Skeletal muscle tissue (tissue), 3 donors: ENCODE measurements at regions not wholly inside any gene's neighbourhood (a gene's known extent, or its start where the extent isn't known, plus 50 kb on each side); places are given as distances from the start of the nearest gene placed in this dataset.

Source experiments
- H3K27ac ChIP-seq: one replicate; pipeline ENCODE4 v1.7.0; 2013; ENCODE audit warnings: mild to moderate bottlenecking, low read depth, low read length, inconsistent platforms
- H3K27me3 ChIP-seq, 3 donors: one replicate each; pipeline ENCODE4 v1.7.0; 2013; ENCODE audit warnings: low read length in 3 of 3; ENCODE audit not compliant: control insufficient read depth in 3 of 3, insufficient read depth in 3 of 3
- H3K36me3 ChIP-seq, 3 donors: one replicate each; pipeline ENCODE4 v1.7.0; 2013; ENCODE audit warnings: low read length in 3 of 3; ENCODE audit not compliant: control insufficient read depth in 3 of 3, insufficient read depth in 3 of 3
- H3K4me1 ChIP-seq, 3 donors: one replicate each; pipeline ENCODE4 v1.7.0; 2013; ENCODE audit warnings: low read length in 3 of 3, mild to moderate bottlenecking in 3 of 3; ENCODE audit not compliant: control insufficient read depth in 3 of 3, insufficient read depth in 3 of 3
- H3K4me3 ChIP-seq, 3 donors: one replicate each; pipeline ENCODE4 v1.7.0; 2013; ENCODE audit warnings: low read length in 3 of 3
- H3K9ac ChIP-seq, 3 donors: one replicate each; pipeline ENCODE4 v1.7.0; 2013; ENCODE audit warnings: low read length in 3 of 3, mild to moderate bottlenecking in 3 of 3, moderate library complexity in 2 of 3, low read depth in 1 of 3
- H3K9me3 ChIP-seq, 3 donors: one replicate each; pipeline ENCODE4 v1.7.0; 2013; ENCODE audit warnings: low read length in 3 of 3; ENCODE audit not compliant: control insufficient read depth in 3 of 3
- donor health status: Osteomylitis.

GRCh38 chr21:32909393-32909792, 116.3 kb upstream of the OLIG2 start:
- Histone ChIP-seq H3K27me3 (peaks cover 0 to 3% (median 0%) of the 10 kb centered on the region in 3 donors), H3K9ac (no peak overlapping the region), H3K4me3 (no peak overlapping the region), H3K9me3 (no peaks in the 10 kb centered on the region), H3K27ac (no peak overlapping the region), H3K36me3 (no peaks in the 10 kb centered on the region), H3K4me1 (no peaks in the 10 kb centered on the region)

GRCh38 chr21:32914424-32915039, 111.2 kb upstream of the OLIG2 start:
- peaks cover 0 to 4% (median 2%) of the 10 kb centered on the region in 3 donors for H3K4me1 ChIP-seq
- peaks cover 0 to 4% (median 2%) of the 10 kb centered on the region in 3 donors for H3K27me3 ChIP-seq
- H3K27ac ChIP-seq = no peak overlapping the region
- peaks cover 0 to 6% (median 0%) of the 10 kb centered on the region in 3 donors for H3K9me3 ChIP-seq
- no peak overlapping the region for H3K9ac ChIP-seq
- no peaks in the 10 kb centered on the region for H3K36me3 ChIP-seq
- no peak overlapping the region for H3K4me3 ChIP-seq

DNA sequence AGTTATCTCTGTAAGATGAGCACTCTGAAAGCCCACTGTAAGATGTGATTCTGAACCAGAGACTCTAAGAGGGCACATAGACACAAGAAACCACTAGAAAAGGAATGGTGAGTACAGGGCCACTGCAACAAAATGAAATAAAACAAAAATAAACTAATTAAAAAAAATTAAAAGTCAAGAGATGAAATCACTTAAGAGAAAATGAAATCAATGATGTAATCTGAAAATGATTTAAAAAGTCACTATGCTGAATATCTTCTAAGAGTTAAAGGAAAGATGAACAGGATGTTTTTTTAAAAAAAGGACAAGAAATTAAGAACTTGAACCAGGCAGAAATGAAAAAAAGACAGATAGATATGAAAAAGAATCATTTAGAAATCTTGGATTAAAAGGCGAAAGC, 110.6 kb upstream of the OLIG2 start:
- Histone ChIP-seq H3K4me1 (peaks cover 0 to 4% (median 2%) of the 10 kb centered on the region in 3 donors), H3K9me3 (peaks cover 0 to 6% (median 0%) of the 10 kb centered on the region in 3 donors), H3K4me3 (no peak overlapping the region), H3K36me3 (no peaks in the 10 kb centered on the region), H3K27me3 (peaks cover 0 to 4% (median 2%) of the 10 kb centered on the region in 3 donors), H3K27ac (no peak overlapping the region), H3K9ac (no peak overlapping the region)

- Histone ChIP-seq H3K4me3 (no peak overlapping the region), H3K4me1 (peaks cover 0 to 4% (median 2%) of the 10 kb centered on the region in 3 donors), H3K27ac (no peak overlapping the region), H3K9ac (no peak overlapping the region), H3K9me3 (peaks cover 0 to 6% (median 0%) of the 10 kb centered on the region in 3 donors), H3K36me3 (no peaks in the 10 kb centered on the region), H3K27me3 (peaks cover 0 to 4% (median 2%) of the 10 kb centered on the region in 3 donors)
Measured at GRCh38 chr21:32916088-32916487, 109.6 kb upstream of the OLIG2 start.

DNA sequence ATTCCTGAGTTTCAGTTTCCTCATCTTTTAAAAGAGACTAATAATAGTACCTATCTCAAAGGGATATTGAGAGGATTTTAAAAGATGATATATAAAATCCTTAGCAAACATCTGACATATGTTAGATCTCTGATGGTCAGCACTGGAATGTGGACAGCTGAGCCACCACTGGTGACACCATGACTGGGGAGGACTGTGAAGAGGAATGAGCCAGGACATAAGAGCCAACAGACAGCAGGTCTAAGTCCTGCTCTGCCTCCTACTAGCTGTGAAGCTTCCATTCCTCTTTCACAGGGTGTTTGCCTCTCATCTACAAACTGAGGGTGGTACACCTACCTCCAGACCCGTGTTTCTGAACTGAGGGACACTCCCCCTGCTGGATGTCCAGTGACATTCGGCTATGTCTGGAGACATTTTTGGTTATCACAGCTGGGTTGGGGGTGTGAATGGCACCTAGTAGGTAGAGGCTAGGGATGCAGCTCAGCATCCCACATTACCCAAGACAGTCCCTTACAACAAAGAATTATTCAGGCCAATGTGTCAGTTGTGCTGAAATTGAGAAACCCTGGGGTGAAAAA, 109.1 kb upstream of the OLIG2 start:
- no peak overlapping the region for H3K9ac ChIP-seq
- no peaks in the 10 kb centered on the region for H3K36me3 ChIP-seq
- H3K27me3 ChIP-seq = peaks cover 0 to 4% (median 2%) of the 10 kb centered on the region in 3 donors
- no peak overlapping the region for H3K4me3 ChIP-seq
- H3K4me1 ChIP-seq = peaks cover 0 to 4% (median 2%) of the 10 kb centered on the region in 3 donors
- no peak overlapping the region for H3K27ac ChIP-seq
- H3K9me3 ChIP-seq = peaks cover 0 to 6% (median 0%) of the 10 kb centered on the region in 3 donors

- Histone ChIP-seq H3K9ac (no peak overlapping the region), H3K36me3 (no peaks in the 10 kb centered on the region), H3K27me3 (peaks cover 0 to 4% (median 2%) of the 10 kb centered on the region in 3 donors), H3K9me3 (peaks cover 0 to 6% (median 0%) of the 10 kb centered on the region in 3 donors), H3K4me3 (no peak overlapping the region), H3K27ac (no peak overlapping the region), H3K4me1 (peaks cover 0 to 4% (median 2%) of the 10 kb centered on the region in 3 donors)
Measured at GRCh38 chr21:32917362-32918135, 108.2 kb upstream of the OLIG2 start.

- peaks cover 0 to 4% (median 2%) of the 10 kb centered on the region in 3 donors for H3K4me1 ChIP-seq
- H3K27ac ChIP-seq = no peak overlapping the region
- no peaks in the 10 kb centered on the region for H3K36me3 ChIP-seq
- no peak overlapping the region for H3K9ac ChIP-seq
- H3K9me3 ChIP-seq = peaks cover 0 to 6% (median 0%) of the 10 kb centered on the region in 3 donors
- no peak overlapping the region for H3K4me3 ChIP-seq
- H3K27me3 ChIP-seq = peaks cover 0 to 4% (median 2%) of the 10 kb centered on the region in 3 donors
Measured at GRCh38 chr21:32918478-32919120, 107.1 kb upstream of the OLIG2 start.

DNA sequence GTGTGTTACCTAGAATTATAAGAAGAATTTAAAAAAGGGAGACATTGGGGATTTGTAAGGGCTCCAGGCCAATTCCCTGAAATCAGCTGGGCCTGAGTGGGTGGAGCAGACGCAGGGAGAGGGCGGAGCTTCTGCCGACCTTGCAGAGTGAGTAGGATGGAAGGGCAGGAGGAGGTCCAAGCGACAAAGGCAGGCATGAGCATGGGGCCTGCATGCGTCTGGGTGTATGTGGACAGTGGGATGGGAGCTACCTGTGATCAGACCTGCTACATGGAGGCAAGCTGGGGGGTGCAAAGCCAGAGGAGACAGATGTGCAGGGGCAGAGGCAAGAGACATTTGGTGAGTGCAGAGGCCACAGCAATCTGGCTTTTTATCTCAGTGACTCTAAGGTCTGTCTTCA, 105.3 kb upstream of the OLIG2 start:
- H3K4me3 ChIP-seq = no peak overlapping the region
- H3K27me3 ChIP-seq = peaks cover 0 to 4% (median 2%) of the 10 kb centered on the region in 3 donors
- no peak overlapping the region for H3K27ac ChIP-seq
- H3K9ac ChIP-seq = no peak overlapping the region
- H3K36me3 ChIP-seq = no peaks in the 10 kb centered on the region
- peaks cover 4 to 6% (median 6%) of the 10 kb centered on the region in 3 donors for H3K9me3 ChIP-seq
- peaks cover 0 to 4% (median 2%) of the 10 kb centered on the region in 3 donors for H3K4me1 ChIP-seq

DNA sequence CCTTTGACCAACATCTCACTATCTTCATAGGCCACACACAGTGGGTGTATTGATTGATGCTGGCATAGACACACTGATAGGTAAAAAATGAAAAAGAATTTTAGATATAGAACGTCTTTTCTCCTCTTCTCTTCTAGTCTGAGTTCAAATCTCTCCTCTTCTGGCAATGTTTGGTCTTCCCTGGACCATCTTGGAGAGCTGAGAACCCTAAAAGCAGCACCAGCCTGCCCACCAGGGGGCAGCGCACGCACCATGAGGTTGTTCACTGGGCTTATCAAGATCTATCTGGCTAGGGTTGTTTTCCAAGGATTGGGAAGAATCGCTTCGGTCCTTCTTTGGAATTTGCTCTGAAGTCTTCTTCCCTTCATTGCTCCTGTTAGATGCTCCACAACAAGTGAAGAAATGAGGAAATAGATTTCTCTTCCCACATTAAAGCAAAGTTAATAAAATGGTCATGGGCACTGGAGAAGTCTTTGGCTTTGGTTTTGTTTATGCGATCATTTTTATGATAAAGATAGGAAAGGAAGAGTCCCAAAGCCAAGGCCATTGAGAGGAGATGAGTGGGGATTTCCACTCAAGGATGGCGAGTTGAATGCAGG, 104.0 kb upstream of the OLIG2 start:
- Histone ChIP-seq H3K9me3 (peaks cover 0 to 7% (median 4%) of the 10 kb centered on the region in 3 donors), H3K36me3 (no peaks in the 10 kb centered on the region), H3K9ac (no peak overlapping the region), H3K4me1 (peaks cover 0 to 4% (median 2%) of the 10 kb centered on the region in 3 donors), H3K27ac (no peak overlapping the region), H3K27me3 (peaks cover 0 to 2% (median 1%) of the 10 kb centered on the region in 3 donors), H3K4me3 (no peak overlapping the region)
